UCSD-AML1 (cell line): ENCODE measurements at regions not wholly inside any gene's neighbourhood (a gene's known extent, or its start where the extent isn't known, plus 50 kb on each side); places are given as distances from the start of the nearest gene placed in this dataset.
"Not testable (repeated sequence)": the region's sequence is repeated elsewhere in the genome, so short reads cannot be mapped to it uniquely, and the experiment has no call there.

Experiments
- DNase-seq: peaks from one replicate; lab custom pipeline; 2025; ENCODE audit not compliant: unreplicated experiment; lab: John Stamatoyannopoulos, UW

- no peak for DNase-seq
These were observed 122.2 kb upstream of the SP4 start for GRCh38 chr7:21305455-21306235.

- DNase-seq: no peak
These were observed 112.9 kb upstream of the SP4 start for GRCh38 chr7:21314954-21315353.

- DNase-seq: no peak
These were observed 109.6 kb upstream of the SP4 start for GRCh38 chr7:21317966-21318915.

- no peak for DNase-seq
These were observed 109.0 kb upstream of the SP4 start for GRCh38 chr7:21318916-21319270.

GRCh38 chr7:21326241-21326640, 101.6 kb upstream of the SP4 start:
- no peak for DNase-seq

- DNase-seq: no peak
These were observed 101.0 kb upstream of the SP4 start for GRCh38 chr7:21326921-21327320.

GRCh38 chr7:21327422-21328409, 100.2 kb upstream of the SP4 start:
- DNase-seq: no peak

- no peak for DNase-seq
These were observed 97.3 kb upstream of the SP4 start for GRCh38 chr7:21330462-21331178.

GRCh38 chr7:21334906-21335305, 93.0 kb upstream of the SP4 start:
- no peak for DNase-seq

GRCh38 chr7:21336743-21337142, 91.1 kb upstream of the SP4 start:
- DNase-seq: no peak

GRCh38 chr7:21338728-21339164, 89.1 kb upstream of the SP4 start:
- no peak for DNase-seq

GRCh38 chr7:21344900-21345299, 83.0 kb upstream of the SP4 start:
- DNase-seq: not testable (repeated sequence)

GRCh38 chr7:21345361-21345760, 82.5 kb upstream of the SP4 start:
- DNase-seq: no peak

GRCh38 chr7:21346297-21346696, 81.6 kb upstream of the SP4 start:
- no peak for DNase-seq

- DNase-seq: no peak
These were observed 75.1 kb upstream of the SP4 start for GRCh38 chr7:21352540-21353387.

GRCh38 chr7:21353388-21353780, 74.5 kb upstream of the SP4 start:
- DNase-seq: no peak

GRCh38 chr7:21354284-21354683, 73.6 kb upstream of the SP4 start:
- DNase-seq: no peak

- peak; percentile 8 for DNase-seq
These were observed 72.4 kb upstream of the SP4 start for GRCh38 chr7:21355406-21355874.

GRCh38 chr7:21356616-21357015, 71.3 kb upstream of the SP4 start:
- no peak for DNase-seq
